Stimulated activated CD8-positive, alpha-beta memory T cell treated with anti-CD3 and anti-CD28 coated beads, Interleukin-15, amount 100 ng/mL, for 48 hours (primary cell): ENCODE measurements at regions not wholly inside any gene's neighbourhood (a gene's known extent, or its start where the extent isn't known, plus 50 kb on each side); places are given as distances from the start of the nearest gene placed in this dataset.
"Not testable (repeated sequence)": the region's sequence is repeated elsewhere in the genome, so short reads cannot be mapped to it uniquely, and the experiment has no call there.

Source experiments
- DNase-seq, 2 donors: peaks; one replicate each; pipeline ENCODE4 v3.0.0-alpha.2; 2020; ENCODE audit warnings: low read depth in 2 of 2

DNA sequence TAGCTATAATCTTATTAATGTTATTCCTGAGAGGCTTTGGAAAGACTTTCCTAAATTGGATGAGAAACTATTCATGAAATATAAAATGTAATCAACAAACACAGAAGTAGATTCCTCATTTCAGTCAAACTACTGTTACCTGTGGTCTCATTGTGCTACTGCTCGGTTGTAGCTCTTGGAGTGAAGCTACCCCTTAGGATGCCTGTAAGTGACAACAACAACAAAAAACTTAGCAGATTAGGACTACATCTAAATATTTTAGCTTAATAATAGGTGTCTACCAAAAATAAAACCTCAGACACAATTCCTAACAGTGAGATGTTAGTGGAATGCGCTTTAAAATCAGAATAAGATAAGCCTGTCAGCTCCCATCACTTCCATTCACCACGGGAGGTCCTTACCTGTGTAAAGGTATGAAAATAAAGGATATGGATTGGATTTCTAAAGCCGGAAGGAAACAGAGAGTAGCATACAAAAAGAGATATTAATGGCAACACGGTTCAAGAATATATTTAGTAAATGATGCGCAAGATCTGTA, 369.2 kb downstream of the OSTF1 start:
- no peak for DNase-seq

DNA sequence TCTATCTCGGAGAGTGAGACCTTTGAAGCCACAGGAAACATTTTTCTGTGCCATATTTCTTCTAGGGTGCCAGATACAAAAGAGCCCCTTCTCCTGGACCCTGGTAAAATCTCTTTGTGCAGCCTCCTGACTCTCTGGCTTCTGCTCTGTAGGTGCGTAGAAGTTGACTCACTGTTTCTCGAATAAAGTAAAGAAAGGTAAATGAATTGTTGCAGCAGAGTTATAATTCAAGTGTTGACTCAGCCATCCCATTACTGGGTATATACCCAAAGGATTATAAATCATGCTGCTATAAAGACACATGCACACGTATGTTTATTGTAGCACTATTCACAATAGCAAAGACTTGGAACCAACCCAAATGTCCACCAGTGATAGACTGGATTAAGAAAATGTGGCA, 371.0 kb downstream of the OSTF1 start:
- not testable (repeated sequence) for DNase-seq

DNA sequence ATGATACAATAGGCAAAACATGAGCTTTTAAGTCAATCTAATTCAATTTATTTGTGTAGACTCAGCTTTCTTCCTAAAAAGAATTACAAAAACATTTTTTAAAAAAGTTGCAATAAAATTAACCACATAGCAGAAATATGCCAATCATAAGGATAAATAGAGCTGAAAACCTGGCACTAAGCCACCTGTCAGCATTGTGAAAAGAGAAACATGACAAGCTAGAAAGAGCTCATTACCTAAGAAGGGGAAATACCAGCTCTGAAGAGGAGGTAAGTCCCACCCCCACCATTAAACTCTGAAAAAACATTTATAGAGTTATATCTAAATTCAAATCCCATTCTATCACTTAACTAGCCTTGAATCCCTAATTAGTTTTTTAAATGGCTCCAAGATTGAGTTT, 372.9 kb downstream of the OSTF1 start:
- no peak for DNase-seq

DNA sequence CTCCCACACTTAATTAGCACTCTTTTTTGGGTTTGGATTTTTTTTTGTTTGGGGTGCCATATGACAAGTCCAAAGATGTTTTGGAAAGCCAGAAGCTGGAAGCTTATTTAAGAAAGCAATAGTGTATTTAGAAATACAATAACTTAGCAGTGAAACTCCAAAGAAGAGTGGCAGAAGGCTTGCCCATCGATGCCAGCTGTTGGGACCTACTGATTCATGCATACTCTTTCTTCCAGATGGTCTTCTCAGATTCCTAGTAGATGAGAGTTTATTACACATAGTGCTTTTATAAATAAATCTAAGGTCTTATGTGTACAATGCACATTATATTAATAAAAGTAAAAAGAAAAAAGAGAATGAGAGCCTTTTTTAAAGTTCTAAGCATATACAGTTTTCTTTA, 374.6 kb downstream of the OSTF1 start:
- no peak for DNase-seq

DNA sequence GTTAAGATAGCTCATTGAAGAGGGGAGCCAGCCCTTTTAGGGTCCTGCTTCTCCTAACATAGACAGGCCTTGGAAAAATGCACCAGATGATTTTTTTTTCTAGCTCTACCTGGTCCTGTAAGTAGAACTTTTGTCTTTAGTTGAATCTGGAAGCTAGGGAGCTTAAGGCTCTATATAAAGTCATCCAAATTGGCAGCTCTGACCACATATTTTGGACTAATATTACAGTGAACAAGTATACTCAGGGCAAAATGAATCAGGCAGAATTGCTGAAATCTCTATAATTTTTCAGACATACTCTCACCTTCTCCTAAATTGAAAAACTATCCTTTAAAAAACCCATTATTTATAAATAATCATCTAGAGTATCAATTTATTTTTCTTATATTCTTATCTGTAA, 375.6 kb downstream of the OSTF1 start:
- DNase-seq, result no peak

DNA sequence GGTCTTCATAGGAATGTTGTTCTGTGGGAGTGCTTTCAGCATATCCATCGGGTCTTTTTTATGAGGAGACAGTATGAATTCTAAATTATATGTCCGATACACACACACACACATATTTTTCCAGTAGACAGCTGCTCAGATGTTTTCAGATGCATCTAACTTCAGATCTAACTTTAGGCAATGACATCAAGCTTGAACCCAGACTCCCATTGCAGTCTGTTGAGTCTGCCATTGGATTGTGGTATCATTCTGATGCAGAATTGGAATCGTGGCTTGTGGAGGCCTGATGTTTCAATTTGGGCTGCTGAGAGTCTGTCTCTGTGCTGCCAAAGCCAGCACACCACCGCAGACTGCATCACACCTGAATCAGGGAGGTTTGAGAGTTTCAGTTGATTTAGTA, 376.4 kb downstream of the OSTF1 start:
- no peak for DNase-seq

DNA sequence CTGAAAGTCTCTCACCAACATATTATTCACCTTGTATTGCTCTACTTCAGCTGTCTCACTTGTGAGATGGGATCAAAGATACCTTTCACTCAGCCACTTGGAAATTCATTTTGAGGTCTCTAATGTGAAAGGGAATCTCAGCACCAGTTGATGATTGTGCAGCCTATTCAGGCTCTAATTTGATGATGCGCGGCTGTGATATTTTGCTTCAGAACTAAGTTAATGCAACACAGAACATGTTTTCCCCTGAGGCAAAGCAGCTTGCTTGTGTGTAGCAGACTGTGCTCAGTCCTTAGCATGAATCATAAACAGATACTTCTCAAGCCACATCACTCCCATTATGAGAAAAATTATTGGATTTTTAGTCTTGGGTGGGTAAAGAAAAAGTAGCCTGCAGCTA, 378.8 kb downstream of the OSTF1 start:
- no peak for DNase-seq

DNA sequence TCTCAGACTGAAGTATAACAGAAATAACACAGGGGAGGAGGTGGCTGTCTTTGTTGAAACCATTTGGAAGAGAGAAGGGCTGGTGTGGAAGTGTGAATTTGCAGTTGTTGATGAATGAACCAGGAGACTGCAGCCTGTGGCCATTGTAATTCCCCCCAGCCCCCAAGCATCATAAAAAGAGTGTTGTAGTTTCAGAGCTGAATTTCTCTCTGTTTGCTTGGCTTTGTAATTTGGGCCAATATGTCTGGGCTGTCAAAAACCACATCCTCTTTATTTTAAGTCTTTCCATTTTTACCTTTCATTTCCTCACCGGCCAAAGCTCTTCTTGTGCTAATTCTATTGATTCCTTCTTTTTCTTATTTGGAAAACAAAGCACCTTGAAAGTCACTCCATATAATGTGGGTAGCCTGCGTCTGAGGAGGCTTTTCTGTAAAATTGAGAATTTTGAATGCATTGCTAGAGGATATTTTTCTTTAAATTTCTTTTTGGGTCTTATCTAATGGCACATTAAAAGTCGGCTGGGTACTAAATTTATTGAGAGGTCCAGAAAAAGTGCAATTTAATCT, 383.3 kb downstream of the OSTF1 start:
- no peak for DNase-seq

DNA sequence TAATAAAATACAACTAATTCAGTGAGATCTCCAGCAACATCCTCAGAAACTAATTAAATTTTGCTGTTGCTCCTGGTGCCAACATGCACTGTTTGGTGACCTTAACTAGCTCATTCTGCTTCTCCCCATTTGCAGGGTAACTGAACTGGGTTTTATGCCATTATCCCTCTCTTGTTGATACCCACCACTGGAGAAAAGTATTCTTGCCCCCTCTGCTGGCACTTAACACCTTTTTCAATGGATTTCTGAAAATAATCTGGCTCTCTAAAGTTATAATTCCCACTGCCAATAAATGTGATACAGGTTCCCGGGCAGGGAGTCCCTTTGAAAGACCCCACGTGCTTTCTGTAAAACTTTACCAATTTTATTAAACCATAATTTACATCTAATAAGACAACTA, 394.3 kb downstream of the OSTF1 start:
- DNase-seq, result no peak

DNA sequence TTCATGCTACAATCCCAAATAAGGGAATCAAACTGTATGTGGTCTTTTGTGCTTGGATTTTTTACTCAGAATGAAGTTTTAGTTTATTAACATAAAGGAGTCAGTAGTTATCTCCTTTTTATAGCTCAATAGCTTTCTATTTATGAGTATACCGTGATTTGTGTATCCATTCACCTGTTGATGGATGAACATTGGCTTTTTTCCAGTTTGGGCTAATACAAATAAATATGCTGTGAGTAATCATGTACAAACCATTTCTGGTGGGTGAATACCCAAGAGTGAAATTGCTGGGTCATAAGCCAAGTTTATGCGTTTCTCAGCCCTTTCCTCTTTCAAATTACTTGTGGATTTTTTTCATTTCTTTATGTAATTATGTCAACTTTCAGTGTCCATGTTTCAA, 395.3 kb downstream of the OSTF1 start:
- no peak for DNase-seq

DNA sequence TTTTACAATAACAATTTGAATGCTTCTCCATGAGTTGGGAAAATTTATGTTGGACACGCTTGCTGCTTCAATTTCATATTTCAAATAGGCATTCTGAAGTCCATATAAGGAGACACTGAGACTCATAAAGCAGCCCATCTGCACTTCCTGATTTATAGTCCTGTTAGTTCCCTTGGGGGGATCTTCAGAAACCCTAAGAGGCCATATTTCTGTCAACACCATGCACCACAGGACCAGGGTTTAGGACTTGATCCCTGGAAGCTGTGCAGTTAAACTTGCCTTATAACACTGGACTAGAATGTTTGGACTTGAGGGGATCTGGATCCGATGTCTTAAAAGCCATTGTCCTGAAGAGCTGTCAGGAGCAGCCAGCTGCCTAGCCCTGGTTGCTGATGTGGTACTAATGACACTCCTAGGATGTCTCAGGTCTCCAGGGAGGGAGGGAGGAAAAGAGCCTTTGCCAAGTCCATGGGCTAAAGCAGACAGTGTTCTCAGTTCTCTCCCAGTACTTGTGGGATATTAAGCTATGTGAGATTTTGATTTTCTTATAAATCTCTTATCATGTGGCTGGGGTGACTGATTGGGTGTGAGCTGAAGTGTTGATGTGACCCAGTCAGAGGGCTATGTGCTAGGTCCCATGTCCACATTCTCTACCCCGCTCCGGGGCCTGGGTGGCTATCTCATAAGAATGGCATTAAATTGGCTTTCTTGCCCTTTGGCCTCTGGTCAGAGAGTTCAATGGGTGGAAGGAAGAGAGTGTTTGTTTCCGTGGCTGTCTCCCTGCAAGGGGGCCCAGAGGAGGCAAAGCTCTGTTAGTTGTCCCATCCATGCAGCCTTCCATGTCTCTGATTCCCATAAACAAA, 399.8 kb downstream of the OSTF1 start:
- DNase-seq, result no peak

DNA sequence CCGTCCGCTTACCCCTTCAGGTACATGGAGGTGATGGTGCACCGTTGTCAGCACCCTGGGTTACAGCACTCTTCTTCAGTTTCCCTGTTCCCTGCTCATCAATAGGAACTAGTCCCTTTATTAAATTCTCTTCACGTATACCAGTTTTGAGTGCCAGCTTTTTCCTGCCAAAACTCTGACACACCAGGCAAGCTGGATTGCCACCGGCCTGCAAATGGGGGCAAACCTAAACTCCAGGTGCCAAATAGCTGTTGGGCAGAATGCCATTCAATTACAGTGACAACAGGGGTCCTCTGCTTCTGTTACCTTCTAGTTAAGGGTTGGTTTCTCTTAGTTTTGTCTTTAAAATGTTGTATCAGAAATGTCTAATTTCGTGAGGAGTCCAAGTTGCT, 400.4 kb downstream of the OSTF1 start:
- DNase-seq, result no peak

DNA sequence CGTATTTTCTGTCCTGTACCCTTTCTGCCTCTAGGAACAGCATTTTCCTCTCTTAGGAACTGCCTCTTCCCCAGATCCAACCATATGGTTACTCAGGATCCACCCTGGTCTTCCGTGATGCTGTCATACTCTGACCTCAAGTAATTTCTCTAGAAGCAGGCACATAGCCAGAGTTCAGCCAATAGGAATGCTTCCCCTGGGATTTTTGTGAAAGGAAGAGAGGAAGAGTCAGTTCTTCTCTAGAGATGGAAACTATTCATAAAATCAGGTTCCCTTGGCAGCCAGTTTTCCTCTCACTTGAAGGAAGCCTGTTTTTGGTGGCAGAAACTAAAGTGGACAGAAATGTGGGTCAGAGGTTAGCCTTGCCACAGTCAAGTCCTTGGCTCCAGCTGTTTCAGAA, 400.1 kb upstream of the PCSK5 start:
- no peak for DNase-seq

DNA sequence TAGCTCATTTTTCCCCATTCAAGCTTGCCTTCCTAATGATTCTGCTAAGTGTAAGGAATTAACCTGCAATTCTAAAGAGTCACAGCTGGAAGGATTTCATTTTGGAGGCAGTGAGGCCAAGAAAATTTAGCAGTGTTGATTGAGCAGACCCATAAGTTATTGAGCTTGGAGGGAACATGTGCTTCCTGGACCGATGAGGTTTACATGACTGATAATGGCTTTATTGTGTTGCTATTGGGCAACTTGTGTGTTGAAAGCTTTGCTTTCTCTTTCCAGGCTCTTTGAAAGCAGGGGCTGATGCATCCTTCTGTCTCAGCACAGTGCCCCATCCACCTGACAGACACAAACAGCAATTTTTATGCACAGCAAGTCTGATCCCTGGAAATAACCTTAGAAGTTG, 398.9 kb upstream of the PCSK5 start:
- DNase-seq, result no peak

DNA sequence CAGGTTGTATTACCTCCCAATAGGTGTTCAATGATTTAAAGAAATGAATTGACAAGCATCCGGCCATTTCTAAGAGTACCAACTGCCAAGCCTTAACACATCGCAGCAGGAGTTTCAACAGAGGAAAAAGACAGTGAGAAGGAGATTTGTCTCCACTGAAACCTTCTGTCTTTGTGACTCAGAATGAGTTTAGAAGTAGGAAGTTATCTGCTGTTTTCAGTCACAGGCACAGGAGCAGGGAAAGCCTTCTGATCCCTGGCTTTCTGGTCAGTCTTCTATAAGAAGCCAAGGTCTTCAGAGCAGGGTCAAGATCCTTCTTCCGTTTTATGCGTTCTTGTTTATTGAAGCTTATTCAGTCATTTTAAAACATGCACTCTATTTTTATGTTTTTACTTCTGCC, 390.7 kb upstream of the PCSK5 start:
- no peak for DNase-seq

DNA sequence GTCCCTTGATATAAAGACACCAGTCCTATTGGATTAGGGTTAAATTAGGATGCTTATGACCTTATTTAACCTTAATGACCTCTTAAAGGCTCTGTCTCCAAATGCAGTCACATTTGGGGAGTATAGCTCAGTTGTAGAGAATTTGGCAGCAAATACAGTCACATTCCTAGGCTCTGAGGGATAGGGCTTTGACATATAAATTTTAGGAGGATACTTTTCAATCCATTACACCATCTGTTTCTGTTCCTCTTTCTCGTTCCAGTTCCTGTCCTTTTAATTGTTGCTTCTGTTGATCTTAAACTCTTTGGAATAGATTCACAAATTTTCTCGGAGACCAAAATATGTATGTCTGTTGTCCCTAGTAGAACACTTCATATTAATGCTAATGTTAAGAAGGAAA, 390.0 kb upstream of the PCSK5 start:
- DNase-seq, result no peak

DNA sequence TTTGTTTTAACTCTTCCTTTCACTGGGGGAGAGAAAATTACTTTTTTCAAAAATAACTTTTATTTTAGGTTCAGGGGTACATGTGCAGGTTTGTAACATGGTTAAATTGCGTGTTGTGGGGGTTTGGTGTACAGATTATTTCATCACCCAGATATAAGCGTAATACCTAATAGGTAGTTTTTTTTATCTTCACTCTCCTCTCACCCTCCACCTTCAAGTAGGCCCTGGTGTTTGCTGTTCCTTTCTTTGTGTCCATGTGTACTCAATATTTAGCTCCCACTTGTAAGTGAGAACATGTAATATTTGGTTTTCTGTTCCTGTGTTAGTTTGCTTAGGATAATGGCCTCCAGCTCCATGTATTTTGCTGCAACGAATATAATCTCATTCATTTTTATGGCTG, 389.5 kb upstream of the PCSK5 start:
- DNase-seq, result not testable (repeated sequence)

DNA sequence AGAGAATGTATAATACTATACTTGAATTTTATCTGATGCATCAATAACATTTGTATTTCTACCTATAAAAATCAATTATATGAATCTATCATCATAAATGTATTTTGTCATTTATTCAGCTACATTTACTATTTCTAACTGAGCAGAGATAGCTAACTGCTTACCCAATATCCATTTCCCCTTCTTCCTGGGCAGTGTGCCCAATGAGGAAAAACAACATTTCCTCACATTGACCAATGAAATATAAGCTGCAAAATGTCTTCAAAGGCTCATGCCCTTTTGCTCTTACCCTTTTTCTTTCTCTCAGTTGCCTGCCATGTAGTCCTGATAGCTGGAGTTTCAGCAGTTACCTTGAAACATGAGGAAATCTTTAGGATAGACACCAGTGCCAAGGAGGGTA, 385.8 kb upstream of the PCSK5 start:
- DNase-seq, result no peak

DNA sequence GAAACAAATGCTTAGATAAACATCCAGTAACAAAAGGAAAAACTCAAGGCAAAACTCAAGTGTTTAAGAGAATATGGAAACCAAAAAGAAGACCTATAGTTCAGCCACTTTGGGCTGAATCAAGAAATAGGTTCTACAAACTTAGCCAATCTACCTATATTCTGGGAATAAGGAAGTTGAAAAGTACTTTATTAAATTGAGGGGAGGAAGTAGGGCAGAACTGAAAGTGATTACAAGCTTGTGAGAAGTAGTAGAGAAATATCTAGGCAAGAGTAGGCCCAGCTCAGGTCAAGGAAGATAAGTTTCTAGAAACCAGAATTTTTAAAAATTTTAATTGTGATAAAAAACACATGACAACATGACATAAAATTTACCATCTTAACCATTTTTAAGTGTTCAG, 384.8 kb upstream of the PCSK5 start:
- DNase-seq, result no peak

DNA sequence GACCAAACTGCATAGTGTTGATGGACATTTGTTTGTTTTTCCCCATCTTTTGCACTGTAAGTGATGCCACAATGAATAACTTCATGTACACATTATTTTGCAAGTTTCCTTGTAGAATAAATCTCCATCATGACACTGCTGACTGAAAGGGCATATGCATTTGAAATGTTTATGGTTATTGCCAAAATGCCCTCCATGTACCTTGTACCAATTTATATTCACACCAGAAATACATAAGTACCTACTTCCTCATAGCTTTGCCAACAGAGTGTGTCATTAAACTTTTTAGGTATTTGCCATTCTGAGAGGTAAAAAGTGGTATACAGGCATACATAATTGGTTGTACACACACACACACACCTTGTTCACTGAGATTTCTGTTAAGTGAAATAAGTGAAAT, 361.0 kb upstream of the PCSK5 start:
- DNase-seq, result no peak

DNA sequence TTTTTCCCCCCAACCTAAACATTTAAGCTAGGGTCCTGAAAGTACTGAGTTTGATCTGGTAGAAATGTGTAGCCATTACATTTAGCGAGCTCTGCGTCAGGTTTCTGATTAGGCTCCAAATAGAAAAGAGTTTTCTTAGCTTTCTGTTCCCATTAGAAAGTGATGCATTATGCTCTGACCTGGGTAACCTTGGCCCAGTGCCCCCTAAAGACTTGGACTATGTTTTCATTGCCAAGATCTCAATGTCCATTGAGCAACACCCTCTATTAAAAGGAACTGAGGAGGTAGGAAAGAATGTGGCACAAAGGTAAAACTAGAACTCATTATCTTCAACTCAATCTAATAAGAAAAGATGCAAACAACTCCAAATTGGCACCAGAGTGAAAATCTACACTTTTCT, 358.9 kb upstream of the PCSK5 start:
- DNase-seq, result no peak

DNA sequence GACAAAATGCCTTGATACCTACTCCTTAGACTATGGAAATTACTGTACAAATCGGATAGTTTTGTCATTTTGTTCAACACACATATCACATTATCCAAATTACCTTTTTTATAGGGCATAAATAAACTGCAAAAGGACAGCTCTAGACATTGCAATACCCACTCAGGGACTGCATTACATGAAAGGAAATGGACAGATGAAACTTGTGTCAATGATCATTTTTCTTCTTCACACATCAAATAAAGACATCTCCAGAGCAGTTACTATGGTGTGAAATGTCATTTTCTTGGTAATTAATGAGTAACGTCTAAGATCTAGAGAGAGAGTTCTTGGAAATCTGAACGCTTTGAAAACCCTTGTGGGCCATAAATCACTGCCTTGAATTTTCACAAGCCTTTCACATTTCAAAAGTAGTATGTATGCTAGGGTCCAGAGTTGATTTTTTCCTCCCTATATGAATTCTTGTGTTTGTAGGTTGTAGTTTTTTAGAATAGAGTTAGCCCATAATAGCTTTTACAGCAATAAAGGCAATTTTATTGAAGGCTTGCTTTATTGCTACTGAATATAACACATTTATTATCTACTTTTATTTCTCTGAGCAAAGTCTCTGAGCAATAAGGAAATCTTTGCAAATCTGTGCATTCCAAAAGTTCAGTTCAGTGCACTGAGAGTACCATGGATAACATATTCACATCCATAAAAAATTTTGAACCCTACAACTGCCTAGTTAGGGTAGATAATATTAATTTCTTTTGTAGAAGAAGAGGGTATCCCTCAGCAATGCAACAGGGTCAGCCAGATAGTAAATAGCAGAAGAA, 358.0 kb upstream of the PCSK5 start:
- DNase-seq, result no peak

DNA sequence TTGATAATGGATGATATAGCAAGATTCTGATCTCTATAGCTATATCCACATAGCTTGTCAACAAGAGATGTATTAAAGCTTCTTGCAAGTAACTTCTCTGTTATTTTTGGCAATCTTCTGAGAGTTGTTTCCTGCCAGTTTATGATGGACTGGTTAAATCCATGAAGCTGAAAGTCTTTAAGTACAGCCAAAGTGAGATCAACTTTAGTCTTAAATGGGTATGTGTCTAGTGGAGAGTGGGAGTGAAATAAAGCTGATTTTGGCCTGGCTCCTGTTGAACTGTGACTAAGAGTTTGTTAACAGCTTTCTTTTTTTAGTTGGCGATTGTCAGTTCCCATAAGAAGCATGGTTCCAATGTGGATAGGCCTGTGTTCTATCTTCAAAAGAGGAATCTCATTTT, 350.9 kb upstream of the PCSK5 start:
- no peak for DNase-seq
